Gastrocnemius medialis (tissue), 4 donors: ENCODE measurements at regions not wholly inside any gene's neighbourhood (a gene's known extent, or its start where the extent isn't known, plus 50 kb on each side); places are given as distances from the start of the nearest gene placed in this dataset.
"Not testable (repeated sequence)": the region's sequence is repeated elsewhere in the genome, so short reads cannot be mapped to it uniquely, and the experiment has no call there.

Experiments
- CTCF ChIP-seq, 5 experiments: fragments of 450-650 bp in 3 of 5; fragments of 200-600 bp in 2 of 5; sonication (generic) in 2 of 5; IDR thresholded peaks in 4 of 5; conservative IDR thresholded peaks in 1 of 5; 1 replicate in 4 of 5; 2 replicates in 1 of 5; pipeline ENCODE4 v1.5.1; 2016 to 2019; ENCODE audit warnings: antibody characterized with exemption in 5 of 5, mild to moderate bottlenecking in 3 of 5, moderate library complexity in 3 of 5
- POLR2A ChIP-seq, 2 donors: fragments of 450-650 bp; IDR thresholded peaks; one replicate each; pipeline ENCODE4 v1.6.1; 2017; ENCODE audit warnings: antibody characterized with exemption in 2 of 2, mild to moderate bottlenecking in 2 of 2, moderate library complexity in 2 of 2

DNA sequence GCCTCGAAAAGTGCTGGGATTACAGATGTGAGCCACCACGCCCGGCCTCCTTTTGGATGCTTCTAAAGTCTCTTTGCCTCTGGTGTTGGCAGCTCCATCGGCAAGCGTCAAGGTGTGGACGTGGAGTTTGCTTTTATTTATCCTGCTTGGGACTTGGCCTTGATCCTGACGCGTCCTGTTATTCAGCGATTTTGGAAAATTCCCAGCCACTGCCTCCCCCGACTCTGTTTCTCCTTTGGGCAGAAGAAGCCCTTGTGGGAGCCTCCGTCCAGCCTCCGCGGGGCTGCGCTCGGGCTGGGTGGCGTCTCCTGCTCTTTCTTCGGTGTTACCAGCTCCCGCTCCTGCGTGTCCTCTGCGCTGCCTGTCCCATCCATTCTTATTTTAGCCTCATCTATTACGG, 151.7 kb downstream of the TMEM121 start:
- not testable (repeated sequence) for TF ChIP-seq CTCF (IDR thresholded peaks at IDR 0.05 in 4 of 5, conservative IDR thresholded peaks at IDR 0.05 in 1 of 5); POLR2A (IDR thresholded peaks at IDR 0.05)
